H1 (cell line): ENCODE measurements at regions not wholly inside any gene's neighbourhood (a gene's known extent, or its start where the extent isn't known, plus 50 kb on each side); places are given as distances from the start of the nearest gene placed in this dataset.

Experiments used
- CTCF ChIA-PET: fragments of 300-600 bp; sonication (Branson Sonifier 250); formaldehyde crosslinking; loops from one replicate; lab custom pipeline; 2021; ENCODE audit not compliant: partially characterized antibody; lab: Charles Lee
- POLR2A ChIA-PET: fragments of 300-600 bp; sonication (Branson Sonifier 250); formaldehyde crosslinking; loops from one replicate; lab custom pipeline; 2021; ENCODE audit warnings: inconsistent platforms; ENCODE audit not compliant: partially characterized antibody; lab: Charles Lee
- DNase-seq, 2 experiments: peaks; one replicate each; pipeline versions ENCODE4 v3.0.0 to v3.0.0-alpha.2; 2010 to 2022; ENCODE audit warnings: low spot score in 2 of 2, low read depth in 1 of 2, mixed read lengths in 1 of 2
- FAIRE-seq: peaks from 2 replicates; lab custom pipeline; 2011; peaks lifted over from hg19 to GRCh38; lab: Jason Lieb, UNC
- H2AFZ ChIP-seq: 2 replicates; pipeline ENCODE4 v1.8.1; 2012; ENCODE audit warnings: low read length, inconsistent platforms
- H2AK5ac ChIP-seq: 2 replicates; pipeline ENCODE4 v1.6.1; 2013; ENCODE audit warnings: low read depth, low read length
- H2BK120ac ChIP-seq: replicated peaks from 2 replicates; pipeline ENCODE3; 2013; ENCODE audit warnings: low read depth, low read length, inconsistent platforms
- H2BK12ac ChIP-seq: 2 replicates; pipeline ENCODE4 v1.6.1; 2013; ENCODE audit warnings: low read depth, low read length
- H2BK15ac ChIP-seq: 2 replicates; pipeline ENCODE4 v1.6.1; 2013; ENCODE audit warnings: low read length
- H2BK20ac ChIP-seq: 2 replicates; pipeline ENCODE4 v1.6.1; 2013; ENCODE audit warnings: low read length
- H2BK5ac ChIP-seq: 2 replicates; pipeline ENCODE4 v1.6.1; 2013; ENCODE audit warnings: low read depth, low read length
- H3K14ac ChIP-seq: 2 replicates; pipeline ENCODE4 v1.6.1; 2013; ENCODE audit warnings: inconsistent platforms; ENCODE audit not compliant: insufficient read length
- H3K18ac ChIP-seq: 2 replicates; pipeline ENCODE4 v1.6.1; 2013; ENCODE audit warnings: low read length; ENCODE audit errors: extremely low read depth
- H3K23ac ChIP-seq: 2 replicates; pipeline ENCODE4 v1.6.1; 2013; ENCODE audit warnings: inconsistent platforms; ENCODE audit not compliant: insufficient read length
- H3K23me2 ChIP-seq: 2 replicates; pipeline ENCODE4 v1.6.1; 2013; ENCODE audit warnings: low read depth, low read length
- H3K27ac ChIP-seq: 2 replicates; pipeline ENCODE4 v1.6.1; 2011; ENCODE audit warnings: low read depth, low read length, inconsistent platforms
- H3K27me3 ChIP-seq, 4 experiments: replicated peaks in 1 of 4; 1 replicate in 1 of 4; 2 replicates in 3 of 4; pipeline versions ENCODE4 v1.6.1 to v1.8.1; 2011 to 2013; ENCODE audit warnings: low read length in 3 of 4, mild to moderate bottlenecking in 3 of 4, inconsistent platforms in 2 of 4, mixed read lengths in 2 of 4, moderate library complexity in 1 of 4; ENCODE audit not compliant: control insufficient read depth in 3 of 4, insufficient read depth in 3 of 4; ENCODE audit errors: extremely low read depth in 1 of 4
- H3K36me3 ChIP-seq, 4 experiments: 2 replicates each; pipeline versions ENCODE4 v1.6.1 to v1.8.1; 2011 to 2013; ENCODE audit warnings: mild to moderate bottlenecking in 4 of 4, low read length in 3 of 4, moderate library complexity in 2 of 4, control low read depth in 1 of 4, inconsistent platforms in 1 of 4; ENCODE audit not compliant: insufficient read depth in 4 of 4, control insufficient read depth in 2 of 4
- H3K4ac ChIP-seq: replicated peaks from 2 replicates; pipeline ENCODE3; 2013; ENCODE audit warnings: low read length, low read depth, mixed read lengths, inconsistent platforms; ENCODE audit not compliant: insufficient read length
- H3K4me1 ChIP-seq, 4 experiments: replicated peaks in 1 of 4; 1 replicate in 1 of 4; 2 replicates in 3 of 4; pipeline versions ENCODE4 v1.6.1 to v1.8.1; 2011 to 2013; ENCODE audit warnings: low read length in 3 of 4, inconsistent platforms in 2 of 4, mixed read lengths in 1 of 4; ENCODE audit not compliant: insufficient read depth in 4 of 4, control insufficient read depth in 3 of 4
- H3K4me2 ChIP-seq, 2 experiments: 2 replicates each; pipeline versions ENCODE4 v1.6.1 to v1.8.1; 2011 to 2013; ENCODE audit warnings: low read depth in 2 of 2, low read length in 2 of 2, control low read depth in 1 of 2, inconsistent platforms in 1 of 2, mild to moderate bottlenecking in 1 of 2; ENCODE audit not compliant: insufficient read depth in 1 of 2
- H3K4me3 ChIP-seq, 4 experiments: fragments of 200-600, 300-600 bp in 1 of 4; sonication (generic), shearing (Covaris generic), sonication (Bioruptor Twin) in 1 of 4; 2 replicates each; pipeline versions ENCODE4 v1.5.1 to v1.8.1; 2011 to 2016; ENCODE audit warnings: low read length in 4 of 4, low read depth in 3 of 4, control low read depth in 2 of 4, inconsistent platforms in 2 of 4, mild to moderate bottlenecking in 2 of 4, mixed read lengths in 1 of 4, moderate library complexity in 1 of 4; ENCODE audit not compliant: insufficient read depth in 2 of 4; ENCODE audit errors: extremely low read depth in 1 of 4
- H3K56ac ChIP-seq: replicated peaks from 2 replicates; pipeline ENCODE3; 2013; ENCODE audit warnings: low read depth, mild to moderate bottlenecking, mixed read lengths, low read length, inconsistent platforms; ENCODE audit not compliant: insufficient read length
- H3K79me1 ChIP-seq: 2 replicates; pipeline ENCODE4 v1.6.1; 2013; ENCODE audit warnings: low read depth, low read length, control low read depth
- H3K79me2 ChIP-seq, 2 experiments: 2 replicates each; pipeline versions ENCODE4 v1.6.1 to v1.8.1; 2012 to 2013; ENCODE audit warnings: low read length in 2 of 2, mild to moderate bottlenecking in 2 of 2, inconsistent platforms in 1 of 2; ENCODE audit not compliant: insufficient read depth in 2 of 2, control insufficient read depth in 1 of 2
- H3K9ac ChIP-seq, 4 experiments: replicated peaks in 1 of 4; 1 replicate in 1 of 4; 2 replicates in 3 of 4; pipeline versions ENCODE4 v1.6.1 to v1.8.1; 2011 to 2013; ENCODE audit warnings: low read depth in 3 of 4, low read length in 3 of 4, control low read depth in 2 of 4, mild to moderate bottlenecking in 2 of 4, moderate library complexity in 2 of 4, inconsistent platforms in 1 of 4; ENCODE audit errors: extremely low read depth in 1 of 4
- H3K9me3 ChIP-seq, 2 experiments: 2 replicates each; pipeline versions ENCODE4 v1.6.1 to v1.8.1; 2012 to 2013; ENCODE audit warnings: mild to moderate bottlenecking in 2 of 2, moderate library complexity in 2 of 2, control low read depth in 1 of 2, inconsistent platforms in 1 of 2, low read depth in 1 of 2, low read length in 1 of 2, mixed read lengths in 1 of 2; ENCODE audit not compliant: insufficient read depth in 2 of 2
- H4K20me1 ChIP-seq, 2 experiments: replicated peaks in 1 of 2; 2 replicates each; pipeline versions ENCODE3 to v1.8.1; 2011 to 2013; ENCODE audit warnings: inconsistent platforms in 2 of 2, low read length in 2 of 2, mild to moderate bottlenecking in 1 of 2; ENCODE audit not compliant: insufficient read depth in 2 of 2, control insufficient read depth in 1 of 2
- H4K5ac ChIP-seq: 2 replicates; pipeline ENCODE4 v1.6.1; 2013; ENCODE audit warnings: low read length, low read depth, mixed read lengths, inconsistent platforms; ENCODE audit not compliant: insufficient read length
- H4K8ac ChIP-seq: 2 replicates; pipeline ENCODE4 v1.8.0; 2013; ENCODE audit warnings: mild to moderate bottlenecking, moderate library complexity, low read length, inconsistent platforms; ENCODE audit not compliant: insufficient read depth; ENCODE audit errors: extremely low read depth
- H4K91ac ChIP-seq: replicated peaks from 2 replicates; pipeline ENCODE3; 2013; ENCODE audit warnings: low read length, mixed read lengths, inconsistent platforms; ENCODE audit not compliant: insufficient read length
- CBX5 ChIP-seq: fragments of 300-800, 300-1000 bp; sonication (generic); IDR thresholded peaks from 2 replicates; pipeline ENCODE4 v1.7.1; 2016; ENCODE audit warnings: antibody characterized with exemption, low read length, low read depth
- EGR1 ChIP-seq: IDR thresholded peaks from 2 replicates; pipeline ENCODE4 v1.6.1; 2011; ENCODE audit warnings: low read depth, low read length, borderline replicate concordance
- GTF2F1 ChIP-seq: IDR thresholded peaks from 2 replicates; pipeline ENCODE4 v1.6.1; 2012; ENCODE audit warnings: low read depth, low read length, improper control_type of control experiment, borderline replicate concordance
- KDM5A ChIP-seq: fragments of 200-600 bp; IDR thresholded peaks from 2 replicates; pipeline ENCODE4 v1.7.1; 2012; ENCODE audit warnings: mild to moderate bottlenecking, low read length, inconsistent platforms, mixed read lengths
- MAFK ChIP-seq: IDR thresholded peaks from 2 replicates; pipeline ENCODE4 v1.6.1; 2012; ENCODE audit warnings: low read depth, mild to moderate bottlenecking, improper control_type of control experiment, low read length
- RAD21 ChIP-seq, 2 experiments: IDR thresholded peaks in 1 of 2; conservative IDR thresholded peaks in 1 of 2; 2 replicates each; pipeline ENCODE4 v1.6.1; 2011; ENCODE audit warnings: low read depth in 2 of 2, low read length in 2 of 2, improper control_type of control experiment in 1 of 2, inconsistent platforms in 1 of 2, mild to moderate bottlenecking in 1 of 2, moderate library complexity in 1 of 2
- RBBP5 ChIP-seq: IDR thresholded peaks from 2 replicates; pipeline ENCODE4 v1.7.1; 2012; ENCODE audit warnings: low read depth, mild to moderate bottlenecking, inconsistent platforms, low read length, moderate library complexity, borderline replicate concordance
- SAP30 ChIP-seq: fragments of 300-600 bp; sonication (generic); IDR thresholded peaks from 2 replicates; pipeline ENCODE4 v1.7.1; 2012; ENCODE audit warnings: low read length, moderate library complexity, mild to moderate bottlenecking, inconsistent platforms; ENCODE audit not compliant: insufficient read depth, insufficient replicate concordance
- SP2 ChIP-seq: IDR thresholded peaks from 2 replicates; pipeline ENCODE4 v1.6.1; 2012; ENCODE audit warnings: mild to moderate bottlenecking, low read length, inconsistent platforms
- SUZ12 ChIP-seq: fragments of 200-600 bp; sonication (generic); IDR thresholded peaks from 2 replicates; pipeline ENCODE4 v1.6.1; 2012; ENCODE audit warnings: mild to moderate bottlenecking, inconsistent platforms, low read length, moderate library complexity, mixed read lengths
- WGBS, 2 experiments: shearing (Covaris generic) in 1 of 2; methylation state at CpG; one replicate each; pipeline versions ENCODE4 v1.1.6 to v1.1.7; 2013 to 2015; ENCODE audit warnings: low lambda C conversion rate in 2 of 2, mixed read lengths in 2 of 2, inconsistent platforms in 1 of 2, low coverage in 1 of 2, missing lambda C conversion rate in 1 of 2; ENCODE audit not compliant: insufficient replicate concordance in 2 of 2, insufficient coverage in 1 of 2, insufficient read length in 1 of 2; ENCODE audit errors: extremely low coverage in 1 of 2, missing lambda C conversion rate in 1 of 2; 5-methylcytosine and 5-hydroxymethylcytosine counted together

GRCh38 chr4:120207021-120207420 lies 140.4 kb upstream of the MAD2L1 start:
- no peaks in the 10 kb centered on the region for H4K20me1 ChIP-seq
- 97% methylated on average over 3 of the region's 3 CpGs; no CpG with 5 or more reads in 1 of the 2 experiments for WGBS, 2 experiments
- no peak overlapping the region for H2BK20ac ChIP-seq
- H3K4ac ChIP-seq = no peak overlapping the region
- H3K27ac ChIP-seq = no peak overlapping the region
- H3K27me3 ChIP-seq = no peaks in the 10 kb centered on the region
- no peak overlapping the region for H2BK12ac ChIP-seq
- H3K36me3 ChIP-seq = no peaks in the 10 kb centered on the region
- no peaks in the 10 kb centered on the region for H3K79me2 ChIP-seq
- H2BK15ac ChIP-seq = no peak overlapping the region
- ChIA-PET POLR2A (no interaction called here), CTCF (interaction anchor here (1.0 kb wide), 1 partner anchor 482 kb away, joined by 3 read pairs; no protein-coding TSS in a partner anchor)
- H3K56ac ChIP-seq = no peak overlapping the region
- H3K14ac ChIP-seq = no peak overlapping the region
- no peaks in the 10 kb centered on the region for H3K79me1 ChIP-seq
- H3K4me1 ChIP-seq = peaks cover 0 to 5% (median 0%) of the 10 kb centered on the region in 4 experiments; a peak in 1 of 7 replicates
- no peak overlapping the region for H4K8ac ChIP-seq
- no peak overlapping the region for H4K91ac ChIP-seq
- H3K4me3 ChIP-seq = no peak overlapping the region
- no peak overlapping the region for H3K23ac ChIP-seq
- H2AFZ ChIP-seq = no peak overlapping the region
- no peak overlapping the region for H3K18ac ChIP-seq
- H3K4me2 ChIP-seq = no peak overlapping the region
- H2AK5ac ChIP-seq = no peak overlapping the region
- no peak overlapping the region for H2BK120ac ChIP-seq
- H4K5ac ChIP-seq = no peak overlapping the region
- H3K23me2 ChIP-seq = no peaks in the 10 kb centered on the region; the same call in none of the 2 replicates
- no peak overlapping the region for H3K9ac ChIP-seq
- no peak for FAIRE-seq
- no peak for DNase-seq
- H3K9me3 ChIP-seq = peaks cover 4 to 5% of the 10 kb centered on the region in 2 experiments; a peak in 1 of 4 replicates
- no peak overlapping the region for H2BK5ac ChIP-seq
- TF ChIP-seq MAFK (no peak), RBBP5 (no peak), GTF2F1 (no peak), CBX5 (no peak), SUZ12 (no peak), EGR1 (no peak), SP2 (no peak), SAP30 (no peak), KDM5A (no peak), RAD21 (IDR thresholded peaks at IDR 0.05 in 1 of 2, conservative IDR thresholded peaks at IDR 0.05 in 1 of 2; ENCODE audit: low read depth in 2 of 2, low read length in 2 of 2) (no peak)
